Esophagus muscularis mucosa (tissue), 3 donors: ENCODE measurements at regions not wholly inside any gene's neighbourhood (a gene's known extent, or its start where the extent isn't known, plus 50 kb on each side); places are given as distances from the start of the nearest gene placed in this dataset.

ENCODE experiments used
- CTCF ChIP-seq, 3 experiments: fragments of 200-600 bp in 2 of 3; fragments of 450-650 bp in 1 of 3; sonication (generic) in 2 of 3; IDR thresholded peaks; one replicate each; pipeline ENCODE4 v1.5.1; 2017 to 2019; ENCODE audit warnings: antibody characterized with exemption in 3 of 3, mild to moderate bottlenecking in 2 of 3, moderate library complexity in 1 of 3
- POLR2AphosphoS5 ChIP-seq, 2 donors: sonication (generic); formaldehyde crosslinking; IDR thresholded peaks; one replicate each; pipeline ENCODE4 v1.6.1; 2017; ENCODE audit warnings: antibody characterized with exemption in 2 of 2

GRCh38 chr11:95682552-95682951, 107.0 kb downstream of the FAM76B start:
- TF ChIP-seq POLR2AphosphoS5 (IDR thresholded peaks at IDR 0.05) = peak; percentile 34 to 60
- TF ChIP-seq CTCF (IDR thresholded peaks at IDR 0.05) = no peak
